H1 (cell line): ENCODE measurements at regions not wholly inside any gene's neighbourhood (a gene's known extent, or its start where the extent isn't known, plus 50 kb on each side); places are given as distances from the start of the nearest gene placed in this dataset.

Source experiments
- CTCF ChIA-PET: fragments of 300-600 bp; sonication (Branson Sonifier 250); formaldehyde crosslinking; loops from one replicate; lab custom pipeline; 2021; ENCODE audit not compliant: partially characterized antibody; lab: Charles Lee
- POLR2A ChIA-PET: fragments of 300-600 bp; sonication (Branson Sonifier 250); formaldehyde crosslinking; loops from one replicate; lab custom pipeline; 2021; ENCODE audit warnings: inconsistent platforms; ENCODE audit not compliant: partially characterized antibody; lab: Charles Lee
- DNase-seq, 2 experiments: peaks; one replicate each; pipeline versions ENCODE4 v3.0.0 to v3.0.0-alpha.2; 2010 to 2022; ENCODE audit warnings: low spot score in 2 of 2, low read depth in 1 of 2, mixed read lengths in 1 of 2
- FAIRE-seq: peaks from 2 replicates; lab custom pipeline; 2011; peaks lifted over from hg19 to GRCh38; lab: Jason Lieb, UNC
- H2AFZ ChIP-seq: 2 replicates; pipeline ENCODE4 v1.8.1; 2012; ENCODE audit warnings: low read length, inconsistent platforms
- H2AK5ac ChIP-seq: 2 replicates; pipeline ENCODE4 v1.6.1; 2013; ENCODE audit warnings: low read depth, low read length
- H2BK120ac ChIP-seq: replicated peaks from 2 replicates; pipeline ENCODE3; 2013; ENCODE audit warnings: low read depth, low read length, inconsistent platforms
- H2BK12ac ChIP-seq: 2 replicates; pipeline ENCODE4 v1.6.1; 2013; ENCODE audit warnings: low read depth, low read length
- H2BK15ac ChIP-seq: 2 replicates; pipeline ENCODE4 v1.6.1; 2013; ENCODE audit warnings: low read length
- H2BK20ac ChIP-seq: 2 replicates; pipeline ENCODE4 v1.6.1; 2013; ENCODE audit warnings: low read length
- H2BK5ac ChIP-seq: 2 replicates; pipeline ENCODE4 v1.6.1; 2013; ENCODE audit warnings: low read depth, low read length
- H3K14ac ChIP-seq: 2 replicates; pipeline ENCODE4 v1.6.1; 2013; ENCODE audit warnings: inconsistent platforms; ENCODE audit not compliant: insufficient read length
- H3K18ac ChIP-seq: 2 replicates; pipeline ENCODE4 v1.6.1; 2013; ENCODE audit warnings: low read length; ENCODE audit errors: extremely low read depth
- H3K23ac ChIP-seq: 2 replicates; pipeline ENCODE4 v1.6.1; 2013; ENCODE audit warnings: inconsistent platforms; ENCODE audit not compliant: insufficient read length
- H3K23me2 ChIP-seq: 2 replicates; pipeline ENCODE4 v1.6.1; 2013; ENCODE audit warnings: low read depth, low read length
- H3K27ac ChIP-seq: 2 replicates; pipeline ENCODE4 v1.6.1; 2011; ENCODE audit warnings: low read depth, low read length, inconsistent platforms
- H3K27me3 ChIP-seq, 4 experiments: replicated peaks in 1 of 4; 1 replicate in 1 of 4; 2 replicates in 3 of 4; pipeline versions ENCODE4 v1.6.1 to v1.8.1; 2011 to 2013; ENCODE audit warnings: low read length in 3 of 4, mild to moderate bottlenecking in 3 of 4, inconsistent platforms in 2 of 4, mixed read lengths in 2 of 4, moderate library complexity in 1 of 4; ENCODE audit not compliant: control insufficient read depth in 3 of 4, insufficient read depth in 3 of 4; ENCODE audit errors: extremely low read depth in 1 of 4
- H3K36me3 ChIP-seq, 4 experiments: 2 replicates each; pipeline versions ENCODE4 v1.6.1 to v1.8.1; 2011 to 2013; ENCODE audit warnings: mild to moderate bottlenecking in 4 of 4, low read length in 3 of 4, moderate library complexity in 2 of 4, control low read depth in 1 of 4, inconsistent platforms in 1 of 4; ENCODE audit not compliant: insufficient read depth in 4 of 4, control insufficient read depth in 2 of 4
- H3K4ac ChIP-seq: replicated peaks from 2 replicates; pipeline ENCODE3; 2013; ENCODE audit warnings: low read length, low read depth, mixed read lengths, inconsistent platforms; ENCODE audit not compliant: insufficient read length
- H3K4me1 ChIP-seq, 4 experiments: replicated peaks in 1 of 4; 1 replicate in 1 of 4; 2 replicates in 3 of 4; pipeline versions ENCODE4 v1.6.1 to v1.8.1; 2011 to 2013; ENCODE audit warnings: low read length in 3 of 4, inconsistent platforms in 2 of 4, mixed read lengths in 1 of 4; ENCODE audit not compliant: insufficient read depth in 4 of 4, control insufficient read depth in 3 of 4
- H3K4me2 ChIP-seq, 2 experiments: 2 replicates each; pipeline versions ENCODE4 v1.6.1 to v1.8.1; 2011 to 2013; ENCODE audit warnings: low read depth in 2 of 2, low read length in 2 of 2, control low read depth in 1 of 2, inconsistent platforms in 1 of 2, mild to moderate bottlenecking in 1 of 2; ENCODE audit not compliant: insufficient read depth in 1 of 2
- H3K4me3 ChIP-seq, 4 experiments: fragments of 200-600, 300-600 bp in 1 of 4; sonication (generic), shearing (Covaris generic), sonication (Bioruptor Twin) in 1 of 4; 2 replicates each; pipeline versions ENCODE4 v1.5.1 to v1.8.1; 2011 to 2016; ENCODE audit warnings: low read length in 4 of 4, low read depth in 3 of 4, control low read depth in 2 of 4, inconsistent platforms in 2 of 4, mild to moderate bottlenecking in 2 of 4, mixed read lengths in 1 of 4, moderate library complexity in 1 of 4; ENCODE audit not compliant: insufficient read depth in 2 of 4; ENCODE audit errors: extremely low read depth in 1 of 4
- H3K56ac ChIP-seq: replicated peaks from 2 replicates; pipeline ENCODE3; 2013; ENCODE audit warnings: low read depth, mild to moderate bottlenecking, mixed read lengths, low read length, inconsistent platforms; ENCODE audit not compliant: insufficient read length
- H3K79me1 ChIP-seq: 2 replicates; pipeline ENCODE4 v1.6.1; 2013; ENCODE audit warnings: low read depth, low read length, control low read depth
- H3K79me2 ChIP-seq, 2 experiments: 2 replicates each; pipeline versions ENCODE4 v1.6.1 to v1.8.1; 2012 to 2013; ENCODE audit warnings: low read length in 2 of 2, mild to moderate bottlenecking in 2 of 2, inconsistent platforms in 1 of 2; ENCODE audit not compliant: insufficient read depth in 2 of 2, control insufficient read depth in 1 of 2
- H3K9ac ChIP-seq, 4 experiments: replicated peaks in 1 of 4; 1 replicate in 1 of 4; 2 replicates in 3 of 4; pipeline versions ENCODE4 v1.6.1 to v1.8.1; 2011 to 2013; ENCODE audit warnings: low read depth in 3 of 4, low read length in 3 of 4, control low read depth in 2 of 4, mild to moderate bottlenecking in 2 of 4, moderate library complexity in 2 of 4, inconsistent platforms in 1 of 4; ENCODE audit errors: extremely low read depth in 1 of 4
- H3K9me3 ChIP-seq, 2 experiments: 2 replicates each; pipeline versions ENCODE4 v1.6.1 to v1.8.1; 2012 to 2013; ENCODE audit warnings: mild to moderate bottlenecking in 2 of 2, moderate library complexity in 2 of 2, control low read depth in 1 of 2, inconsistent platforms in 1 of 2, low read depth in 1 of 2, low read length in 1 of 2, mixed read lengths in 1 of 2; ENCODE audit not compliant: insufficient read depth in 2 of 2
- H4K20me1 ChIP-seq, 2 experiments: replicated peaks in 1 of 2; 2 replicates each; pipeline versions ENCODE3 to v1.8.1; 2011 to 2013; ENCODE audit warnings: inconsistent platforms in 2 of 2, low read length in 2 of 2, mild to moderate bottlenecking in 1 of 2; ENCODE audit not compliant: insufficient read depth in 2 of 2, control insufficient read depth in 1 of 2
- H4K5ac ChIP-seq: 2 replicates; pipeline ENCODE4 v1.6.1; 2013; ENCODE audit warnings: low read length, low read depth, mixed read lengths, inconsistent platforms; ENCODE audit not compliant: insufficient read length
- H4K8ac ChIP-seq: 2 replicates; pipeline ENCODE4 v1.8.0; 2013; ENCODE audit warnings: mild to moderate bottlenecking, moderate library complexity, low read length, inconsistent platforms; ENCODE audit not compliant: insufficient read depth; ENCODE audit errors: extremely low read depth
- H4K91ac ChIP-seq: replicated peaks from 2 replicates; pipeline ENCODE3; 2013; ENCODE audit warnings: low read length, mixed read lengths, inconsistent platforms; ENCODE audit not compliant: insufficient read length
- ASH2L ChIP-seq: fragments of 200-600, 300-600 bp; sonication (generic); IDR thresholded peaks from one replicate; pipeline ENCODE4 v1.7.1; 2017; ENCODE audit warnings: low read length
- CHD1 ChIP-seq: IDR thresholded peaks from 2 replicates; pipeline ENCODE4 v1.6.1; 2012; ENCODE audit warnings: low read depth, low read length, improper control_type of control experiment
- EP300 ChIP-seq, 2 experiments: IDR thresholded peaks; 1 replicate in 1 of 2; 2 replicates in 1 of 2; pipeline ENCODE4 v1.6.1; 2011 to 2012; ENCODE audit warnings: low read depth in 2 of 2, low read length in 2 of 2, mild to moderate bottlenecking in 2 of 2, borderline replicate concordance in 1 of 2, inconsistent platforms in 1 of 2, moderate library complexity in 1 of 2
- FOSL1 ChIP-seq: IDR thresholded peaks from 2 replicates; pipeline ENCODE4 v1.6.1; 2011; ENCODE audit warnings: mild to moderate bottlenecking, low read depth, low read length, moderate library complexity; ENCODE audit not compliant: insufficient read depth
- HDAC2 ChIP-seq, 2 experiments: fragments of 300-600 bp in 1 of 2; sonication (generic) in 1 of 2; IDR thresholded peaks; 2 replicates each; pipeline ENCODE4 v1.6.1; 2011 to 2012; ENCODE audit warnings: low read depth in 2 of 2, low read length in 2 of 2, mild to moderate bottlenecking in 2 of 2, moderate library complexity in 2 of 2, borderline replicate concordance in 1 of 2, inconsistent platforms in 1 of 2
- KDM1A ChIP-seq: fragments of 200-600, 300-600 bp; sonication (generic); IDR thresholded peaks from 2 replicates; pipeline ENCODE4 v1.7.1; 2016; ENCODE audit warnings: mild to moderate bottlenecking, low read length, borderline replicate concordance
- NRF1 ChIP-seq: IDR thresholded peaks from 2 replicates; pipeline ENCODE4 v1.6.1; 2011; ENCODE audit warnings: mild to moderate bottlenecking, low read depth, low read length, improper control_type of control experiment
- POLR2A ChIP-seq, 2 experiments: IDR thresholded peaks; 1 replicate in 1 of 2; 2 replicates in 1 of 2; pipeline ENCODE4 v1.6.1; 2011; ENCODE audit warnings: low read depth in 2 of 2, low read length in 2 of 2, mild to moderate bottlenecking in 2 of 2; ENCODE audit errors: control extremely low read depth in 1 of 2
- POLR2AphosphoS5 ChIP-seq: IDR thresholded peaks from 2 replicates; pipeline ENCODE4 v1.6.1; 2011; ENCODE audit warnings: low read depth, low read length
- RBBP5 ChIP-seq: IDR thresholded peaks from 2 replicates; pipeline ENCODE4 v1.7.1; 2012; ENCODE audit warnings: low read depth, mild to moderate bottlenecking, inconsistent platforms, low read length, moderate library complexity, borderline replicate concordance
- RXRA ChIP-seq: IDR thresholded peaks from 2 replicates; pipeline ENCODE4 v1.6.1; 2011; ENCODE audit warnings: low read depth, mild to moderate bottlenecking, low read length, moderate library complexity; ENCODE audit not compliant: insufficient read depth
- SAP30 ChIP-seq: fragments of 300-600 bp; sonication (generic); IDR thresholded peaks from 2 replicates; pipeline ENCODE4 v1.7.1; 2012; ENCODE audit warnings: low read length, moderate library complexity, mild to moderate bottlenecking, inconsistent platforms; ENCODE audit not compliant: insufficient read depth, insufficient replicate concordance
- SP2 ChIP-seq: IDR thresholded peaks from 2 replicates; pipeline ENCODE4 v1.6.1; 2012; ENCODE audit warnings: mild to moderate bottlenecking, low read length, inconsistent platforms
- WGBS, 2 experiments: shearing (Covaris generic) in 1 of 2; methylation state at CpG; one replicate each; pipeline versions ENCODE4 v1.1.6 to v1.1.7; 2013 to 2015; ENCODE audit warnings: low lambda C conversion rate in 2 of 2, mixed read lengths in 2 of 2, inconsistent platforms in 1 of 2, low coverage in 1 of 2, missing lambda C conversion rate in 1 of 2; ENCODE audit not compliant: insufficient replicate concordance in 2 of 2, insufficient coverage in 1 of 2, insufficient read length in 1 of 2; ENCODE audit errors: extremely low coverage in 1 of 2, missing lambda C conversion rate in 1 of 2; 5-methylcytosine and 5-hydroxymethylcytosine counted together
- TF ChIP-seq, protein P1 (sequence below): IDR thresholded peaks from 2 replicates; pipeline ENCODE4 v1.6.1; 2012; ENCODE audit warnings: inconsistent platforms

DNA sequence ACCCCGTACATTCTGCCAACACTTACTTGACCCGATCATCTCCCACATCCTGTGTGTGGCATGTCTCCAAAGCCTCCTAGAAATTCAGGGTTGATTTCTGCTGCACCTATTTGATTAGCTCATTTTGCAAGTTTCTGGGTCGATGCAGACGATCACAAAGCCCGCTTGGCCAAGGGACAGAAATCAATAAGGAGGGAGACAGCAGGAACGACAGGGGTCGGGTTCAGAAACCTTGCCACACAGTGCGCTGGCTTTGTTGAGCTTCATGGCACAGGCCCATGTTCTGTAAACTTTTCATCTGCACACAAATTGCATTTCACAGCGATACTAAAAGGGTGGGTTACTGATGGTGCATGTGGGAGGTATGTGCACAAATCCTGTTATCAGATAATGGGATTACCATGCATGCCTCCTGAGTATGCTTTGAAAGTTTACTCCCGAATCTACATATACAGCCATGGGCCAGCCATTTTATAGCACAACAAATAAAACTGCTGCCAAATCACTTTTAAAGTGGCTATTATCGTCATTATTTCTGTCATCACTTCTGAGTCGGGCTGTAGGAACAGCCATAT, 95.9 kb upstream of the ATP11B start:
- no peak for DNase-seq
- Histone ChIP-seq H2BK15ac (no peak overlapping the region), H3K4me3 (no peak overlapping the region), H3K4ac (no peak overlapping the region), H4K91ac (no peak overlapping the region), H3K36me3 (no peaks in the 10 kb centered on the region), H2BK20ac (no peak overlapping the region), H3K9me3 (no peaks in the 10 kb centered on the region), H2AFZ (0 out of 2 replicates have a peak overlapping the region, but pooled peaks have one; percentile 1), H3K79me2 (no peaks in the 10 kb centered on the region), H3K4me2 (no peak overlapping the region), H2BK120ac (no peak overlapping the region), H3K18ac (no peak overlapping the region), H3K23ac (no peak overlapping the region), H2BK5ac (no peak overlapping the region), H3K9ac (no peak overlapping the region), H3K4me1 (0 out of 7 replicates have a peak, but pooled peaks cover 0 to 2% (median 0%) of the 10 kb centered on the region in 4 experiments), H2BK12ac (no peak overlapping the region), H3K27me3 (no peaks in the 10 kb centered on the region), H2AK5ac (no peak overlapping the region), H3K23me2 (no peaks in the 10 kb centered on the region), H3K14ac (no peak overlapping the region), H4K8ac (no peak overlapping the region), H4K5ac (no peak overlapping the region), H4K20me1 (no peaks in the 10 kb centered on the region), H3K56ac (no peak overlapping the region), H3K79me1 (no peaks in the 10 kb centered on the region), H3K27ac (no peak overlapping the region)
- CTCF ChIA-PET: interaction anchor here (0.6 to 1.2 kb wide), 4 partner anchors 12 to 1148 kb away, joined by 3 to 7 read pairs (median 4); no protein-coding TSS in a partner anchor
- FAIRE-seq: no peak
- POLR2A ChIA-PET: no interaction called here
- 90% methylated on average over 12 of the region's 12 CpGs; no CpG with 5 or more reads in 1 of the 2 experiments for WGBS, 2 experiments
- TF ChIP-seq POLR2AphosphoS5 (no peak), RBBP5 (no peak), CHD1 (no peak), SAP30 (no peak), EP300 (IDR thresholded peaks at IDR 0.05; ENCODE audit: borderline replicate concordance in 1 of 2, low read depth in 2 of 2, low read length in 2 of 2) (no peak), HDAC2 (IDR thresholded peaks at IDR 0.05; ENCODE audit: borderline replicate concordance in 1 of 2, low read depth in 2 of 2, low read length in 2 of 2) (no peak), ASH2L (no peak), FOSL1 (no peak), RXRA (no peak), NRF1 (no peak), KDM1A (no peak), SP2 (no peak), POLR2A (IDR thresholded peaks at IDR 0.05; ENCODE audit: control extremely low read depth in 1 of 2, low read depth in 2 of 2, low read length in 2 of 2) (no peak)
- TF ChIP-seq, protein P1, sequence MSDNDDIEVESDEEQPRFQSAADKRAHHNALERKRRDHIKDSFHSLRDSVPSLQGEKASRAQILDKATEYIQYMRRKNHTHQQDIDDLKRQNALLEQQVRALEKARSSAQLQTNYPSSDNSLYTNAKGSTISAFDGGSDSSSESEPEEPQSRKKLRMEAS: no peak
